Neural progenitor cell (in vitro differentiated cells): ENCODE measurements at regions not wholly inside any gene's neighbourhood (a gene's known extent, or its start where the extent isn't known, plus 50 kb on each side); places are given as distances from the start of the nearest gene placed in this dataset.

Experiments
- CTCF ChIP-seq: fragments of 200-600 bp; sonication (generic); IDR thresholded peaks from 2 replicates; pipeline ENCODE4 v1.5.1; 2017; ENCODE audit warnings: antibody characterized with exemption, mild to moderate bottlenecking
- EZH2 ChIP-seq: fragments of 200-600 bp; sonication (generic); IDR thresholded peaks from 2 replicates; pipeline ENCODE4 v1.6.1; 2017; ENCODE audit warnings: antibody characterized with exemption, mild to moderate bottlenecking, moderate library complexity
- EZH2phosphoT487 ChIP-seq: fragments of 200-600 bp; sonication (generic); IDR thresholded peaks from 2 replicates; pipeline ENCODE4 v1.6.1; 2017; ENCODE audit warnings: antibody characterized with exemption

- TF ChIP-seq EZH2 (no peak), CTCF (no peak), EZH2phosphoT487 (no peak)
Observed at GRCh38 chrX:69018416-69019072, 146.7 kb downstream of the PJA1 start.
